Esophagus muscularis mucosa (tissue), 3 donors: ENCODE measurements at regions not wholly inside any gene's neighbourhood (a gene's known extent, or its start where the extent isn't known, plus 50 kb on each side); places are given as distances from the start of the nearest gene placed in this dataset.
"Not testable (repeated sequence)": the region's sequence is repeated elsewhere in the genome, so short reads cannot be mapped to it uniquely, and the experiment has no call there.

Experiments
- CTCF ChIP-seq, 3 experiments: fragments of 200-600 bp in 2 of 3; fragments of 450-650 bp in 1 of 3; sonication (generic) in 2 of 3; IDR thresholded peaks; one replicate each; pipeline ENCODE4 v1.5.1; 2017 to 2019; ENCODE audit warnings: antibody characterized with exemption in 3 of 3, mild to moderate bottlenecking in 2 of 3, moderate library complexity in 1 of 3
- POLR2A ChIP-seq: fragments of 450-650 bp; IDR thresholded peaks from one replicate; pipeline ENCODE4 v1.6.1; 2017; ENCODE audit warnings: antibody characterized with exemption, moderate library complexity, mild to moderate bottlenecking, low read depth
- POLR2AphosphoS5 ChIP-seq, 2 donors: sonication (generic); formaldehyde crosslinking; IDR thresholded peaks; one replicate each; pipeline ENCODE4 v1.6.1; 2017; ENCODE audit warnings: antibody characterized with exemption in 2 of 2

- TF ChIP-seq CTCF (IDR thresholded peaks at IDR 0.05); POLR2AphosphoS5 (IDR thresholded peaks at IDR 0.05); POLR2A: not testable (repeated sequence)
Measured at GRCh38 chr7:39798077-39798476, 152.0 kb upstream of the CDK13 start.
